GM12872 (cell line): ENCODE measurements at regions not wholly inside any gene's neighbourhood (a gene's known extent, or its start where the extent isn't known, plus 50 kb on each side); places are given as distances from the start of the nearest gene placed in this dataset.

Source experiments
- TF ChIP-seq, protein P1 (sequence below): IDR thresholded peaks from 3 replicates; pipeline ENCODE4 v1.5.1; 2011; ENCODE audit warnings: low read depth, mild to moderate bottlenecking, low read length, moderate library complexity; ENCODE audit not compliant: insufficient read depth

DNA sequence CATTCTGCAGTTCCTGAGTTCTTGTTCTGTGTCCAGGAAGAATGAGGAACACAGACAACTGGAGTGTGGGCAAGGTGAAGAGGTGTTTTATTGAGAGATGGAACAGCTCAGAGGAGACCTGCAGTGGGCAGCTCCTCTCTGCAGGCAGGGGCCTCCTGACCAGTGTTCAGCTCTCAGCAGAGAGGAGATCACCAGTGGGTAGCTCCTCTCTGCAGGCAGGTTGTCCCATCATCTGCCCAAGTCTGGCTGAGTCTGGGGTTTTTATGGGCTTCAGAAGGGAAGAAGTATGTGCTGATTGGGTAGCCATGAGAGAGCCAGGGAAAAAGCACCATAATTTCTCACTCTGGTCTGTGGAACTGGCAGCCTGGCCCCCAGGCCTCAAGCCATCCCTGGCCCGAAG is 56.0 kb upstream of the RASGEF1B start:
- TF ChIP-seq, protein P1, sequence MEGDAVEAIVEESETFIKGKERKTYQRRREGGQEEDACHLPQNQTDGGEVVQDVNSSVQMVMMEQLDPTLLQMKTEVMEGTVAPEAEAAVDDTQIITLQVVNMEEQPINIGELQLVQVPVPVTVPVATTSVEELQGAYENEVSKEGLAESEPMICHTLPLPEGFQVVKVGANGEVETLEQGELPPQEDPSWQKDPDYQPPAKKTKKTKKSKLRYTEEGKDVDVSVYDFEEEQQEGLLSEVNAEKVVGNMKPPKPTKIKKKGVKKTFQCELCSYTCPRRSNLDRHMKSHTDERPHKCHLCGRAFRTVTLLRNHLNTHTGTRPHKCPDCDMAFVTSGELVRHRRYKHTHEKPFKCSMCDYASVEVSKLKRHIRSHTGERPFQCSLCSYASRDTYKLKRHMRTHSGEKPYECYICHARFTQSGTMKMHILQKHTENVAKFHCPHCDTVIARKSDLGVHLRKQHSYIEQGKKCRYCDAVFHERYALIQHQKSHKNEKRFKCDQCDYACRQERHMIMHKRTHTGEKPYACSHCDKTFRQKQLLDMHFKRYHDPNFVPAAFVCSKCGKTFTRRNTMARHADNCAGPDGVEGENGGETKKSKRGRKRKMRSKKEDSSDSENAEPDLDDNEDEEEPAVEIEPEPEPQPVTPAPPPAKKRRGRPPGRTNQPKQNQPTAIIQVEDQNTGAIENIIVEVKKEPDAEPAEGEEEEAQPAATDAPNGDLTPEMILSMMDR: no peak

DNA sequence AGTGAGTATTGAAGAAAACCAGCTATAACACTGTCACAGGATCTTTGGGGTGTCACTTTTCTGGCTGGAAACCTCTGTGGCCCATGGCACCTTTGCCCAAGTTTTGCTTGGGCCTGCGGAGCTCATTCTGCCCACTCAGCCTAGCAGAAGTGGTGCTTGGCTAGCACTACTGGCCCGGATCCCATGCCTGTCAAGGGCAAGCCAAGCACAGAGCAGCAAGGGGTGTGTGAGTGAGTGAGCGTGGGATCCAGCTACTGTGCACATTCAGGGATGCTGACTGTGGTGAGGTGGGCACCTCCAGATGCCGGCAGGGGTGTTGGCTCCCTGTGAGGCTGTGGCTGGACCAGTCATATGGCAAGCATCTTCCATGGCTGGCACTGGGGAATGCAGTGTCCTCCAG is 55.4 kb upstream of the RASGEF1B start:
- TF ChIP-seq, protein P1: no peak

DNA sequence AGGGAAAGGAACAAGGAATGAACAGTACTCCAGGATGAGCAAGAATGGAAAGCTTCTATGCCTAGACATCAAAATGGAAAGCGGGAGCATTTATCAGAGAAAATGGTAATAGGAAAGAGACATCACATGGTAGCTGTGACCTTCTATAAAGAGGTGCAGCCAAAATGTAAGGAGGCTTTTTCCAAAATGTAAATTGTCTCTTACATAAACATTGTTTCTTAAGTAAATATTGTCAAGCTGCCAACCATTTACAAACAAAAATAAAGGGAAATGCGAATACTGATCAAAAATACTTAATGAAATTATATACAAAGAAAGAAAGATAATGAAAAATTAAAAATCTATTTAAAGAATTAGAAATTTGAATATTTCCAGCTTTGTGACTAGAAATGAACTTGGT is 55.0 kb upstream of the RASGEF1B start:
- TF ChIP-seq, protein P1: no peak

DNA sequence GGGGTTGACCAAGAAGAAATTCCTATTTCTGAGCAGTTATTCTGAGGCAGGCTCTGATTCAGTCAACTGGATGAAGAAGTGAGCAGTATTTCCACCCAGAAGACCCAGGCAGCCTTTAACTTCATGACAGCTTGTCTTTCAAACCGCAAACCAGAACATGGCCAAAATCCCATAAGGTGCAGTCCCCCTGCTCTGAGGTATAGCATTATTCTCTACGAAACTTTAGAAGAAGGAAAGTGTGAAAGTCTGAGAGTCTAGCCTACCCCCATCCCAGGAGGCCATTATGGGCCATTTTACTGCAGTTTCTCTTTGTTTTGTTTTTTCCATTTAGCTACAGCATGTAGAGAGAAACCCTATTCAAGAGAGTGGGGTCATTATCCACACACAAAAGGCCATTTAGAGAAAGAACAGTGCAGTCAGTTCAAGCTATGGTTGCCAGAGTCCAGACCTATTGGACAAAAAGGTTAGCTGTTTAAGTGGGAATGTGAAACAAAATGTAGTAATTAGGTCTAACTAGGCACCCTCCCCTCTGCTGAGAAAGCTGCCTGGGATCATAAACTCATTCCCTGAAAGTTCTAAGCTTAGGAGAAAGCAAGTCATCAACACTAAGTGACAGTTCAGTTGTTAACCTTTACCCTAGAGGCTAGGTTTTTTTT is 52.1 kb upstream of the RASGEF1B start:
- TF ChIP-seq, protein P1: no peak

DNA sequence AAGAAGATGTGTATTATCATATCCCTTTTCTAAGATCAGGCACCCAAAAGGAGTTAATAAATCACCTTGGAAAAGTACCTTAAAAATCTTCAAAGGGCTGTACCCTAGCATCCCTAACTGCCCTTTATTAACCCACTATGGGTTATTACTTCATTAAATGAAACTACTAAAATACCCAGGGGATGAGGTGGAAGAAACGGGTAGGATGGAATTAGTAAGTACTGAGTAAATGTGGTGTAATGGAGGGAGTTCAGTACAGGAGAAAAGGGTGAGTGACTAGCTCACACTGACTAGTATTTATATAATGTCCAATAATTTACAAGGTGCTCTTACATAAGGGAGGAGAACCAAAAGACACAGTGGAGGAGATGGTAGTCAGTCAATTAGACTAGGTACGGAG is 51.0 kb upstream of the RASGEF1B start:
- TF ChIP-seq, protein P1: no peak

DNA sequence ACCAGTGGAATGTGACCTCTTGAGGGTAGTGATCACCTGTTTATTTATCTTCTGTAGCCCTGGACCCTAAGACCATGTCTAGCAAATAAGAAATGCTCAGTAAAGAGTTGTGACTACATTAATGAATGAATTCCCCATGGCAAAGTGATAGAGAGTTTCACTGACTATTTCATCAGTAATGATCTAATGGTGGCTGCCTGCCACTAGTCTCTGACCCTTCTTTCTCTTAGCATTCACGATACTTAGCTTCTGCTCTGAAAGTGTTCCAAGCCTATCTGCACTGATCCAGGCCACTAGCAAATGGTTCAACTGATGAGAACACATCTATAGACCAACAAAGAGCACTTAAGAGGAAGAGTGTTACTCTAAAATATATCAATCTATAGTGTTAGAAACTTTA is 50.0 kb upstream of the RASGEF1B start:
- TF ChIP-seq, protein P1: no peak
